Endodermal cell (in vitro differentiated cells): ENCODE measurements at regions not wholly inside any gene's neighbourhood (a gene's known extent, or its start where the extent isn't known, plus 50 kb on each side); places are given as distances from the start of the nearest gene placed in this dataset.

Experiments used
- DNase-seq: peaks from one replicate; pipeline ENCODE4 v3.0.0-alpha.2; 2017
- H3K27ac ChIP-seq: 2 replicates; pipeline ENCODE4 v1.5.1; 2013; ENCODE audit warnings: mild to moderate bottlenecking, low read depth, low read length, moderate library complexity
- H3K27me3 ChIP-seq: 2 replicates; pipeline ENCODE4 v1.6.1; 2013; ENCODE audit warnings: mild to moderate bottlenecking, low read length, moderate library complexity; ENCODE audit not compliant: insufficient read depth, control insufficient read depth, poor library complexity, severe bottlenecking
- H3K36me3 ChIP-seq: 2 replicates; pipeline ENCODE4 v1.7.0; 2013; ENCODE audit warnings: mild to moderate bottlenecking, low read length, moderate library complexity; ENCODE audit not compliant: control insufficient read depth, insufficient read depth
- H3K4me1 ChIP-seq: one replicate; pipeline ENCODE4 v1.7.0; 2013; ENCODE audit warnings: low read length; ENCODE audit not compliant: control insufficient read depth, insufficient read depth
- H3K4me3 ChIP-seq: 2 replicates; pipeline ENCODE4 v1.5.1; 2013; ENCODE audit warnings: mild to moderate bottlenecking, low read length, moderate library complexity
- H3K9ac ChIP-seq: 2 replicates; pipeline ENCODE4 v1.6.1; 2013; ENCODE audit warnings: mild to moderate bottlenecking, low read length, moderate library complexity; ENCODE audit not compliant: poor library complexity, severe bottlenecking; ENCODE audit errors: extremely low read depth
- H3K9me3 ChIP-seq: 2 replicates; pipeline ENCODE4 v1.6.1; 2013; ENCODE audit warnings: mild to moderate bottlenecking, low read length, moderate library complexity; ENCODE audit not compliant: control insufficient read depth
- H3K27ac Mint-ChIP-seq: 2 replicates; pipeline ENCODE4 v1.8.0; 2020; ENCODE audit warnings: mixed read lengths
- H3K27me3 Mint-ChIP-seq: 2 replicates; pipeline ENCODE4 v1.8.0; 2021; ENCODE audit warnings: mild to moderate bottlenecking, mixed read lengths; ENCODE audit not compliant: insufficient read depth
- H3K36me3 Mint-ChIP-seq: 2 replicates; pipeline ENCODE4 v1.8.0; 2020; ENCODE audit warnings: low read depth, mixed read lengths
- H3K4me1 Mint-ChIP-seq: 2 replicates; pipeline ENCODE4 v1.8.0; 2020; ENCODE audit warnings: mixed read lengths
- H3K4me3 Mint-ChIP-seq: 2 replicates; pipeline ENCODE4 v1.8.0; 2020; ENCODE audit warnings: mild to moderate bottlenecking, moderate library complexity, mixed read lengths
- H3K9me3 Mint-ChIP-seq: 2 replicates; pipeline ENCODE4 v1.8.0; 2020; ENCODE audit warnings: mild to moderate bottlenecking, mixed read lengths
- WGBS, 2 experiments: methylation state at CpG; one replicate each; pipeline versions ENCODE4 v1.1.5 to v1.1.7; 2013; ENCODE audit warnings: missing lambda C conversion rate in 2 of 2, mixed read lengths in 1 of 2; ENCODE audit not compliant: insufficient coverage in 1 of 2, insufficient read length in 1 of 2; 5-methylcytosine and 5-hydroxymethylcytosine counted together
- TF ChIP-seq, protein P1 (sequence below): fragments of 200-600 bp; sonication (generic); conservative IDR thresholded peaks from 2 replicates; pipeline ENCODE4 v1.5.0; 2021; ENCODE audit warnings: antibody characterized with exemption, mild to moderate bottlenecking

GRCh38 chr4:126529997-126530396 is 1102.8 kb upstream of the INTU start:
- Histone ChIP-seq H3K4me1 (no peaks in the 10 kb centered on the region), H3K27ac (no peak overlapping the region), H3K27me3 (no peaks in the 10 kb centered on the region), H3K4me3 (no peak overlapping the region), H3K36me3 (no peaks in the 10 kb centered on the region), H3K9me3 (no peaks in the 10 kb centered on the region), H3K9ac (no peak overlapping the region)
- H3K27me3 Mint-ChIP-seq: no peaks in the 10 kb centered on the region
- TF ChIP-seq, protein P1, sequence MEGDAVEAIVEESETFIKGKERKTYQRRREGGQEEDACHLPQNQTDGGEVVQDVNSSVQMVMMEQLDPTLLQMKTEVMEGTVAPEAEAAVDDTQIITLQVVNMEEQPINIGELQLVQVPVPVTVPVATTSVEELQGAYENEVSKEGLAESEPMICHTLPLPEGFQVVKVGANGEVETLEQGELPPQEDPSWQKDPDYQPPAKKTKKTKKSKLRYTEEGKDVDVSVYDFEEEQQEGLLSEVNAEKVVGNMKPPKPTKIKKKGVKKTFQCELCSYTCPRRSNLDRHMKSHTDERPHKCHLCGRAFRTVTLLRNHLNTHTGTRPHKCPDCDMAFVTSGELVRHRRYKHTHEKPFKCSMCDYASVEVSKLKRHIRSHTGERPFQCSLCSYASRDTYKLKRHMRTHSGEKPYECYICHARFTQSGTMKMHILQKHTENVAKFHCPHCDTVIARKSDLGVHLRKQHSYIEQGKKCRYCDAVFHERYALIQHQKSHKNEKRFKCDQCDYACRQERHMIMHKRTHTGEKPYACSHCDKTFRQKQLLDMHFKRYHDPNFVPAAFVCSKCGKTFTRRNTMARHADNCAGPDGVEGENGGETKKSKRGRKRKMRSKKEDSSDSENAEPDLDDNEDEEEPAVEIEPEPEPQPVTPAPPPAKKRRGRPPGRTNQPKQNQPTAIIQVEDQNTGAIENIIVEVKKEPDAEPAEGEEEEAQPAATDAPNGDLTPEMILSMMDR: no peak
- H3K9me3 Mint-ChIP-seq: peaks cover 12% of the 10 kb centered on the region
- DNase-seq: no peak
- peaks cover 5% of the 10 kb centered on the region for H3K4me1 Mint-ChIP-seq
- no peak overlapping the region for H3K4me3 Mint-ChIP-seq
- WGBS, 2 experiments: 91% methylated on average over 2 of the region's 2 CpGs; no CpG with 5 or more reads in 1 of the 2 experiments
- H3K36me3 Mint-ChIP-seq: no peaks in the 10 kb centered on the region
- no peak overlapping the region for H3K27ac Mint-ChIP-seq

DNA sequence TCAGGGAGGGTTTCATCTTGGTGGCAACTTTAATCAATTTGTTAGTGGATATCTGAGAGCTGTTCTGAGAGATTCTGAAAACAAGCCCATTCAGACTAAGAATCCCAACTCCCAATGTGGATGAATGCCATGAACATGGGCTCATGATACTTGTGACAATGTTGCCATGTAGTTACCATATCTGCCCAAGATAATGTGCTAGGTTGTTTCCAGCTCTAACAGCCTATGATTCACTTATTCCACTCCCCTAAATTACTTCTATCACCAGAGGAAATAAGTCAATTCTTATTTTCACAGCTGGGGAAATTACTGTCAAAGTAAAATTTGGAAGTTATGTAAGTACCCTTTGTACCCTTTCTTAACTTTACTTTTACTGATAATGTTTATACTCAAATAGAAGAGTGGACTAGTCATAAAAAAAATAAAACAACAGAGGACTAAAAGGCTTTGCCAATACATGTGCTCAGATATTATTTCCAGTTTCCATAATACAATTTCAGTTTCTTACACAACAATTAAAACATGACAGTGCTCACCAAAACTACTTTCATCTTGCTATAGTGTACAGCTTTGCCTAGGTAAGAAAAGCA is 1101.7 kb upstream of the INTU start:
- Histone ChIP-seq H3K4me3 (no peak overlapping the region), H3K4me1 (no peaks in the 10 kb centered on the region), H3K9ac (no peak overlapping the region), H3K27me3 (no peaks in the 10 kb centered on the region), H3K36me3 (no peaks in the 10 kb centered on the region), H3K27ac (no peak overlapping the region), H3K9me3 (no peaks in the 10 kb centered on the region)
- Mint-ChIP-seq H3K27ac (no peak overlapping the region), H3K9me3 (peaks cover 2% of the 10 kb centered on the region), H3K4me1 (peaks cover 5% of the 10 kb centered on the region), H3K4me3 (no peak overlapping the region), H3K36me3 (no peaks in the 10 kb centered on the region), H3K27me3 (no peaks in the 10 kb centered on the region)
- DNase-seq: no peak
- TF ChIP-seq, protein P1: no peak

DNA sequence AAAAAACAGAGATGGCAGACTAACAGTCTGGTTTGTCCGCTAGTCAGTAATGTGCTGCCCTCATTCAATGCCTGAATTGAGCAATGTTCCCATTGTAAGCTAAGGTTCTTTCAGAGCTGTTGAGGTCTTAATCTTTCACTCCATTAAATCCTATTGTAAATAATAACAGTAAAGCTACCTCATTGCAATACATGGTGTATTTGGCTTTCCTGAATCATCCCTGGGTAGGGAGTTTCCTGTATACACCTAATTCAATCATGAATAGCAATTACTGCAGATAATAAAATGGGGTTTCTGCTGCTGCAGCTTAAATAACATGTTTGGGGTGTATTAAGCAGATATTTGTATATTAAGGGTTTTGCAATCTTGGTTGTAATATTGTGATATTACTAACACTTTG is 1100.2 kb upstream of the INTU start:
- H3K9ac ChIP-seq: no peak overlapping the region
- Mint-ChIP-seq H3K36me3 (no peaks in the 10 kb centered on the region), H3K27me3 (no peaks in the 10 kb centered on the region), H3K4me1 (peaks cover 5% of the 10 kb centered on the region), H3K9me3 (no peaks in the 10 kb centered on the region), H3K4me3 (no peak overlapping the region), H3K27ac (no peak overlapping the region)
- no peak overlapping the region for H3K4me3 ChIP-seq
- 90 to 100% methylated on average over 1 of the region's 1 CpG for WGBS, 2 experiments
- no peak for DNase-seq
- TF ChIP-seq, protein P1: no peak
- no peaks in the 10 kb centered on the region for H3K9me3 ChIP-seq
- H3K36me3 ChIP-seq: no peaks in the 10 kb centered on the region
- no peaks in the 10 kb centered on the region for H3K4me1 ChIP-seq
- no peaks in the 10 kb centered on the region for H3K27me3 ChIP-seq
- no peak overlapping the region for H3K27ac ChIP-seq
